ENCODE measurements at regions not wholly inside any gene's neighbourhood (a gene's known extent, or its start where the extent isn't known, plus 50 kb on each side); places are given as distances from the start of the nearest gene placed in this dataset.

DNA sequence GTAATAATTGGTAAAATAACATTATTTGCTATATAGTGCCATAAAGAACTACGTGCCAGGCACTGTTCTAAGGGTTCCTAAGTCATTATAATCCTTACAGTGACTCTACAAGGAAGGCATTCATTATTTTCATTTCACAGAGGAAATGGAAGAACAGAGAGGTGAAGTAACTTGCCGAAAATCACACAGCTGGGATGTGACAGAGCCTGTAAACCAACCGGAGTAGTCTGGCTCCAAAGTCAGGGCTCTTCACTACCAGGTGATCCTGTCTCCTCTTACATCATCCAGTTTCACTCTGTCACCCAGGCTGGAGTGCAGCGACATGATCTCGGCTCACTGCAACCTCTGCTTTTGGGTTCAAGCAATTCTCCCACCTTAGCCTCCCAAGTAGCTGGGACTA is 59.2 kb upstream of the RBFOX2 start:
- TF ChIP-seq NFYB (IDR thresholded peaks at IDR 0.05; ENCODE audit: insufficient read depth, low read depth, low read length) (no peak), RAD21 (IDR thresholded peaks at IDR 0.05; ENCODE audit: insufficient read depth, low read depth, low read length) (no peak), POLR2AphosphoS5 (IDR thresholded peaks at IDR 0.05; ENCODE audit: low read length) (no peak), ETV6 (conservative IDR thresholded peaks at IDR 0.05 in 1 of 2, IDR thresholded peaks at IDR 0.05 in 1 of 2; ENCODE audit: borderline replicate concordance in 1 of 2, low read depth in 1 of 2) (no peak), RBBP5 (conservative IDR thresholded peaks at IDR 0.05) (no peak), CTCF (IDR thresholded peaks at IDR 0.05 in 2 of 3, conservative IDR thresholded peaks at IDR 0.05 in 1 of 3; ENCODE audit: control insufficient read depth in 2 of 3, extremely low read depth in 1 of 3, insufficient read depth in 1 of 3, low read depth in 3 of 3, low read length in 3 of 3) (no peak), FOXM1 (IDR thresholded peaks at IDR 0.05; ENCODE audit: low read depth, low read length) (no peak), CHD4 (IDR thresholded peaks at IDR 0.05) (no peak)

Data from GM12878 (cell line).